ENCODE measurements at regions not wholly inside any gene's neighbourhood (a gene's known extent, or its start where the extent isn't known, plus 50 kb on each side); places are given as distances from the start of the nearest gene placed in this dataset.
A peak's percentile ranks its signal among the peaks of the same experiment; 100 is the strongest.
"Not testable (repeated sequence)": the region's sequence is repeated elsewhere in the genome, so short reads cannot be mapped to it uniquely, and the experiment has no call there.

DNA sequence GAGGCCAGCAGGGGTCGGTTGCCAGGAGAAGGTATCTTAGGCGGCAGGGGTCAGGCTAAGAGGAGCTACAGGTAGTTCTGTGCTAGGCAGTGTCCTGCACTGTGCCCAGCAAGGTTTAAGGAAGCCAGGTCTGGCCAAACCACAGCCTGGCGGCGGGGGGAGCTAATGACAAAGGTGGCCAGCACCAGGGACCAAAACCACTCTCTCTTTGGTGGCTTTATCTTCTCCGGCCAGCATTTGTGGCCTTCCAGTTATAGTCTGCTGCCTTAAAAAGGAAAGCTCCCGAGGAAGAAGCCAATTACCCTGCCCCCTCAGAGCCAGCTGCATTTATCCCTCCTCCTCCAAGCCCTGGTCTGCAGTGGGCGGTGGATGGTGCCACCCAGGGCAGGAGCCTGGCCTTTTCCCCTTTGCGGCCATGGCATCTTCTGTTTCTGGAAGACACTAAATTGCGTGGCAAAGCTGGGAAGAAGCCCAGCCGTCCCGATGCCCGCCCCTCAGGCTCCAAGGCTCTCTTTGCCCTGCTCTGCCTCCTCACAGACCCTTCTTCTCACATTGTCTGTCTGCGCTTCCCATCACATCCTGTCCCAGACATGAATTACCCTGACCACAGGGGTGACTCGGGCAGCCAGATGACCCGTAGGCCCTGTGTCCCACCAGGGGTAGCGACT, 94.6 kb downstream of the EN1 start:
- H3K27me3 ChIP-seq = no peaks in the 10 kb centered on the region
- no peaks in the 10 kb centered on the region for H3K4me1 ChIP-seq (ENCODE audit: low read depth)
- TF ChIP-seq, protein P1, sequence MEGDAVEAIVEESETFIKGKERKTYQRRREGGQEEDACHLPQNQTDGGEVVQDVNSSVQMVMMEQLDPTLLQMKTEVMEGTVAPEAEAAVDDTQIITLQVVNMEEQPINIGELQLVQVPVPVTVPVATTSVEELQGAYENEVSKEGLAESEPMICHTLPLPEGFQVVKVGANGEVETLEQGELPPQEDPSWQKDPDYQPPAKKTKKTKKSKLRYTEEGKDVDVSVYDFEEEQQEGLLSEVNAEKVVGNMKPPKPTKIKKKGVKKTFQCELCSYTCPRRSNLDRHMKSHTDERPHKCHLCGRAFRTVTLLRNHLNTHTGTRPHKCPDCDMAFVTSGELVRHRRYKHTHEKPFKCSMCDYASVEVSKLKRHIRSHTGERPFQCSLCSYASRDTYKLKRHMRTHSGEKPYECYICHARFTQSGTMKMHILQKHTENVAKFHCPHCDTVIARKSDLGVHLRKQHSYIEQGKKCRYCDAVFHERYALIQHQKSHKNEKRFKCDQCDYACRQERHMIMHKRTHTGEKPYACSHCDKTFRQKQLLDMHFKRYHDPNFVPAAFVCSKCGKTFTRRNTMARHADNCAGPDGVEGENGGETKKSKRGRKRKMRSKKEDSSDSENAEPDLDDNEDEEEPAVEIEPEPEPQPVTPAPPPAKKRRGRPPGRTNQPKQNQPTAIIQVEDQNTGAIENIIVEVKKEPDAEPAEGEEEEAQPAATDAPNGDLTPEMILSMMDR (IDR thresholded peaks at IDR 0.05; ENCODE audit: low read depth, low read length) = no peak
- no peak overlapping the region for H3K27ac ChIP-seq
- DNase-seq (ENCODE audit: low read depth in 1 of 2, low spot score in 1 of 2) = no peak
- no peak overlapping the region for H3K4me3 ChIP-seq
- H3K9me3 ChIP-seq (ENCODE audit: low read depth) = no peaks in the 10 kb centered on the region
- no peaks in the 10 kb centered on the region for H3K36me3 ChIP-seq

DNA sequence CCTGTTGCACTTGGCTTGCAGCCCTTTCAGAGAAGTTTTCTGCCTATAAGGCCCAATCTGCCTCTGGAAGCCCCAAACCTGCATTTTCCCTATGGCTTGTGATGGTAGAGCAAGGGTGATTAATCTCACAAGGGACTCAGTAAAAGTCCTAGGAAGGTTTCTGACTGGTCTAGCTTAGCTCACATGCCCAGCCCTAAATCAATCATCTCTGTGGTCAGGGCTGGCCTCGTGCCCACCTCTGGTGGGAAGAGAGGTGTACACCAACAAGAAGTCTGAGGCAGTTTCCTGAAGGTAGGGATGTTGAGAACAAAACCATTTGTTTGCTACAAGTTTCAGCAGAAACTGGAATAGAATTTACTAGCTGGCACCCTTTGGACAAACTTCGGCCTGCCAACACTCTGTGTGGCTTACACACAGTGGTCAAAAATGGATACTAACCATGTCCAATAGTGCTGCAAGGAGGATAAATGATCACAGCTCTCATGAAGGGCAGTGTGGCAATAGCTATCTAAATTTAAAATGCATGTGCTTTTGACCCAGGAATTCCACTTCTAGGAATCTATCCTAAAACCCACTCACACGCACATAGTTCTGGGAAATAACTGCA, 96.4 kb downstream of the EN1 start:
- peak in 1 of 2 donors; percentile 21 for DNase-seq (ENCODE audit: low read depth in 1 of 2, low spot score in 1 of 2)
- no peaks in the 10 kb centered on the region for H3K27me3 ChIP-seq
- no peak overlapping the region for H3K27ac ChIP-seq
- H3K4me3 ChIP-seq = no peak overlapping the region
- no peaks in the 10 kb centered on the region for H3K36me3 ChIP-seq
- no peaks in the 10 kb centered on the region for H3K4me1 ChIP-seq (ENCODE audit: low read depth)
- no peaks in the 10 kb centered on the region for H3K9me3 ChIP-seq (ENCODE audit: low read depth)
- TF ChIP-seq, protein P1 (IDR thresholded peaks at IDR 0.05; ENCODE audit: low read depth, low read length) = no peak

DNA sequence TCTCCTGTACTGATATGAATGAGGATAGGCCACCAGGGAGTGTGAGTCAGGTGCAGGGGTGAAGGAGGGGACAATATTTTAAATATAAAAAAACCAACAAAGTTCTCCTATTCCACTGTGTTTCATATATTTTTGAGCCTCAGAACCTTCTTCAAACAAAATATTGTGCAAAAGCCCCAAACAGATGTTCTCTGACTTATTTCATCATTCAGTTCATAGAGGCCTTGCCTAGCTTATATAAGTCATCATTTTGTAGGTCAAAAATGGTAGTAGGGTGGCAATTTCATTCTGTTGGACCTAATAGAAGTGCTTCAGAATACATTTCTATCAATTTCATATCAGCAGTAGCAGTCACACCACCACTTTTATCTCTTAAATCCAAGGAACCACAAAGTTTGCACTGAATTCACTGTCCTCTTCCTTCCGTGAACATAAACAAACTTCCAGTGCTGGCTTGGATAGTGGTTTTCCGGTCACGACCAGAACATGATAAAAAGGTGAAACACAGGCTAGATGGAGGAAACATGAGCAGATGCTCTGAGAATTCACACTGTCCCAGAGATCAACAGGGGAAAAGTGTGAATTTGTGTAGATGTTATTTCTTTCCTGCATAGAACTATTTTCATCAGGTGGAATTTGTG, 99.1 kb downstream of the EN1 start:
- H3K27ac ChIP-seq = no peak overlapping the region
- DNase-seq (ENCODE audit: low read depth in 1 of 2, low spot score in 1 of 2) = peak in 1 of 2 donors; percentile 71
- no peaks in the 10 kb centered on the region for H3K9me3 ChIP-seq (ENCODE audit: low read depth)
- H3K4me3 ChIP-seq = no peak overlapping the region
- no peaks in the 10 kb centered on the region for H3K4me1 ChIP-seq (ENCODE audit: low read depth)
- TF ChIP-seq, protein P1 (IDR thresholded peaks at IDR 0.05; ENCODE audit: low read depth, low read length) = no peak
- H3K36me3 ChIP-seq = no peaks in the 10 kb centered on the region
- H3K27me3 ChIP-seq = no peaks in the 10 kb centered on the region

DNA sequence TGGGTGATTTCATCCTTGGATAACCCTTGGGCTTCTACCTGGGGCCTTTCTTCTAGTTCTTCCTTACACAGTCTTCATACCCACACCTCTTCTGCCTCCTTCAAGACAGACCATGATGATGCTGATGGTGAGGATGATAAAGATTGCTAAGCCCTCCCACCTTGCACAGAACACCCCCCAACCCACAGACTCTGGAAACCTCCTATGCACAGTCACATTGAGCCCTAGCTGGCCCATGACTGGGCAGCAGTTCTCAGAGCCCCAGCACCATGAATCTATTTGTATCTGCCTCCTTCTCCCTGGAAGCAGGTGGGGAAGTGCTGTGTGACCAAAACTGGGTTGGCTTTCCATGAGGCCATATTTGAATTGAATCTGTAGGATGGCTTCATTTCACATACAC, 99.8 kb downstream of the EN1 start:
- TF ChIP-seq, protein P1 (IDR thresholded peaks at IDR 0.05; ENCODE audit: low read depth, low read length) = no peak
- Histone ChIP-seq H3K27me3 (no peaks in the 10 kb centered on the region), H3K9me3 (ENCODE audit: low read depth) (no peaks in the 10 kb centered on the region), H3K36me3 (no peaks in the 10 kb centered on the region), H3K4me3 (no peak overlapping the region), H3K4me1 (ENCODE audit: low read depth) (no peaks in the 10 kb centered on the region), H3K27ac (no peak overlapping the region)
- no peak for DNase-seq (ENCODE audit: low read depth in 1 of 2, low spot score in 1 of 2)

DNA sequence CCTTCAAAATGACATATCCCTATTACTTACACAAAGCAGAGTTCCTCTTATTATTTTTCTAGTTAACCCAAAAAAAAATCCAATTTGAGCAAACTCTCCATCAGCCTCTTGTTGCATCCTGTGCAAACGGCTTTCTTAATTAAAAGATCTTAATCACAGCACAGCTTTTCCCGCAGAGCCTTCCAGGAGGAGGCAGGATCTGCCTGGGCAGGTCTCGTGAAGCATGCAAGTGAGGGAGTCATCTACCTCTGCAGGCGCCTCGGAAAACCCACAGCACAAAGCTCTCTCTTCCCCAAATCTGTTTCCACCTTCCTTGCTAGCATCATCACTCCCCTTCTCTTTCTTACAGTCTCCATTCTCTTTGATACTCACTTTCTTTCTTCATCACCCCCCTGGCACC, 100.4 kb downstream of the EN1 start:
- no peak for DNase-seq (ENCODE audit: low read depth in 1 of 2, low spot score in 1 of 2)
- TF ChIP-seq, protein P1 (IDR thresholded peaks at IDR 0.05; ENCODE audit: low read depth, low read length) = no peak
- H3K27ac ChIP-seq = no peak overlapping the region
- H3K9me3 ChIP-seq (ENCODE audit: low read depth) = no peaks in the 10 kb centered on the region
- H3K27me3 ChIP-seq = no peaks in the 10 kb centered on the region
- H3K4me3 ChIP-seq = no peak overlapping the region
- H3K36me3 ChIP-seq = no peaks in the 10 kb centered on the region
- H3K4me1 ChIP-seq (ENCODE audit: low read depth) = no peaks in the 10 kb centered on the region

DNA sequence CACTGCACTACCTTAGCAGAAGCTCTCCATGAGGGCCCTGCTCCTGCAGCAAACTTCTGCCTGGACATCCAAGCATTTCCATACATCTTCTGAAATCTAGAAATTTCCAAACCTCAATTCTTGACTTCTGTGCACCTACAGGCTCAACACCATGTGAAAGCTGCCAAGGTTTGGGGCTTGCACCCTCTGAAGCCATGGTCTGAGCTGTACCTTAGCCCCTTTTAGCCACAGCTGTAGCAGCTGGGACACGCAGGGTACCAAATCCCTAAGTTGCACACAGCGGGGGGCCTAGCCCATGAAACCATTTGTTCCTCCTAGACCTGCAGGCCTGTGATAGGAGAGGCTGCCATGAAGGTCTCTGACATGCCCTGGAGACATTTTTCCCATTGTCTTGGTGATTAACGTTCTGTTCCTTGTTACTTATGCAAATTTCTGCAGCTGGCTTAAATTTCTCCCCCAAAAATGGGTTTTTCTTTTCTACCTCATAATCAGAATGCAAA, 102.7 kb downstream of the EN1 start:
- H3K4me3 ChIP-seq; H3K4me1 ChIP-seq (ENCODE audit: low read depth): not testable (repeated sequence)

More for the DNA sequence above, 102.7 kb downstream of the EN1 start:
- DNase-seq (ENCODE audit: low read depth in 1 of 2, low spot score in 1 of 2); H3K27me3 ChIP-seq; H3K36me3 ChIP-seq; H3K27ac ChIP-seq; H3K9me3 ChIP-seq (ENCODE audit: low read depth): not testable (repeated sequence)
